Effector memory CD8-positive, alpha-beta T cell (primary cell): ENCODE measurements at regions not wholly inside any gene's neighbourhood (a gene's known extent, or its start where the extent isn't known, plus 50 kb on each side); places are given as distances from the start of the nearest gene placed in this dataset.

ENCODE experiments used
- ATAC-seq: fragments of 150-1000 bp; cut with Tn5 transposase; replicated peaks from 2 replicates; pipeline ENCODE4 v1.10.0; 2021; ENCODE audit warnings: mild to moderate bottlenecking, moderate library complexity
- DNase-seq, 3 experiments: peaks; one replicate each; pipeline ENCODE4 v3.0.0; 2021
- H3K27ac Mint-ChIP-seq, 2 donors: one replicate each; pipeline ENCODE4 v1.8.0; 2022; ENCODE audit warnings: mild to moderate bottlenecking in 2 of 2, mixed read lengths in 2 of 2, moderate library complexity in 2 of 2
- H3K27me3 Mint-ChIP-seq, 2 donors: one replicate each; pipeline ENCODE4 v1.8.0; 2022; ENCODE audit warnings: mixed read lengths in 2 of 2
- H3K36me3 Mint-ChIP-seq: one replicate; pipeline ENCODE4 v1.8.0; 2022; ENCODE audit warnings: mild to moderate bottlenecking, moderate library complexity, mixed read lengths; ENCODE audit not compliant: insufficient read depth
- H3K4me1 Mint-ChIP-seq, 2 donors: one replicate each; pipeline ENCODE4 v1.8.0; 2022; ENCODE audit warnings: low read depth in 2 of 2, mixed read lengths in 2 of 2
- H3K4me3 Mint-ChIP-seq, 2 donors: one replicate each; pipeline ENCODE4 v1.8.0; 2022; ENCODE audit warnings: mild to moderate bottlenecking in 2 of 2, mixed read lengths in 2 of 2, moderate library complexity in 2 of 2
- H3K9me3 Mint-ChIP-seq, 2 donors: one replicate each; pipeline ENCODE4 v1.8.0; 2022; ENCODE audit warnings: mixed read lengths in 2 of 2

DNA sequence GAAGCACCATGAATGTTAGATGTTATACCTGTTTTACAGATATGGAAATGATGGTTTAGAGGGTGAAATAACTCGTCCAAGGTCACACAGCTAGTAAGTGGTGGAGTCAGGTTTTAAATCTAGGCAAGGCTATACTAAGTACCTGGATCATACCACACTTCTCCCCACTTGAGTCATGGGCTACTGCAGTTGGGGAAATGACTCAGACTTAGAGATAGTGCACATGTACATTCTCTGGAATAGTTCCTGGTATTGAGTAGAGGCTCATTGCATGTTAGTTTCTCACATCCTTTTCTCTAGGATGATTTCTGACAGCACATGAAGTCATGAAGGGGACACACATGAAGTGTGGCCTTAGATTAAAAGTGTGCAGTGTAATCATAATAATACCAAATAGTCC is 76.2 kb upstream of the TNFSF11 start:
- no peak for DNase-seq
- H3K36me3 Mint-ChIP-seq: no peaks in the 10 kb centered on the region
- no peak for ATAC-seq
- no peaks in the 10 kb centered on the region for H3K9me3 Mint-ChIP-seq
- peaks cover 0 to 4% of the 10 kb centered on the region in 2 donors for H3K27me3 Mint-ChIP-seq
- no peak overlapping the region for H3K4me3 Mint-ChIP-seq
- peaks cover 5 to 11% of the 10 kb centered on the region in 2 donors for H3K4me1 Mint-ChIP-seq
- no peak overlapping the region for H3K27ac Mint-ChIP-seq

DNA sequence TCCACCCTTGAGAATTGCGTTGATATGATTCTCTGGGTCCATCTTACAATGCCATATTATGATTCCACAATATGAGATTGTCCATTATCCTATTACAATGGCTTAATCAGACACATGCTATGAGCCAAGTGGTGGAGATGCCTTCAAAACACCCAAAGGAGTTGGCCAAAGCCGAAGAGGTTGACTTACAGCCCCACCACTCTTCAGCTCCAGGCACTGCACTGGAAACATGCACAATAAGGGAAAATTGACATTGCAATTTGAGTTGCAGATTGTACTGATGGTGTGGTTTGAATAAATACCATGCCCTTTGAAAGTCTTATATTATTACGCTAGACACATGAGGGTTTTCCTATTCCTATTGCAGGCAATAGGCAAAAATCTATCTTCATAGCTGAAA is 75.4 kb upstream of the TNFSF11 start:
- H3K9me3 Mint-ChIP-seq: no peaks in the 10 kb centered on the region
- H3K4me1 Mint-ChIP-seq: peaks cover 5 to 11% of the 10 kb centered on the region in 2 donors
- no peak overlapping the region for H3K27ac Mint-ChIP-seq
- H3K36me3 Mint-ChIP-seq: no peaks in the 10 kb centered on the region
- H3K27me3 Mint-ChIP-seq: peaks cover 0 to 4% of the 10 kb centered on the region in 2 donors
- H3K4me3 Mint-ChIP-seq: no peak overlapping the region
- DNase-seq: no peak
- no peak for ATAC-seq
